GM06990 (cell line): ENCODE measurements at regions not wholly inside any gene's neighbourhood (a gene's known extent, or its start where the extent isn't known, plus 50 kb on each side); places are given as distances from the start of the nearest gene placed in this dataset.

Source experiments
- DNase-seq: peaks from one replicate; pipeline ENCODE4 v3.0.0-alpha.2; 2011; ENCODE audit not compliant: insufficient read length; ENCODE audit errors: extremely low read depth
- H3K27me3 ChIP-seq: replicated peaks from 2 replicates; pipeline ENCODE4 v1.6.0; 2011; ENCODE audit warnings: low read length; ENCODE audit not compliant: control insufficient read depth, insufficient read depth
- H3K36me3 ChIP-seq: 2 replicates; pipeline ENCODE4 v1.5.1; 2011; ENCODE audit warnings: low read length; ENCODE audit not compliant: control insufficient read depth, insufficient read depth
- H3K4me3 ChIP-seq: replicated peaks from 2 replicates; pipeline ENCODE4 v1.5.1; 2011; ENCODE audit warnings: low read depth, mild to moderate bottlenecking, control low read depth, low read length
- CTCF ChIP-seq: IDR thresholded peaks from 2 replicates; pipeline ENCODE4 v1.5.1; 2011; ENCODE audit warnings: low read length, control low read depth, mild to moderate bottlenecking, inconsistent platforms; ENCODE audit not compliant: insufficient read depth, poor library complexity, severe bottlenecking

- TF ChIP-seq CTCF = no peak
- H3K36me3 ChIP-seq = no peaks in the 10 kb centered on the region
- DNase-seq = no peak
- no peak overlapping the region for H3K4me3 ChIP-seq
- no peaks in the 10 kb centered on the region for H3K27me3 ChIP-seq
Observed at GRCh38 chr2:122886479-122887145, 1131.2 kb downstream of the TSN start.

GRCh38 chr2:122899614-122900013, 1125.5 kb upstream of the CNTNAP5 start:
- Histone ChIP-seq H3K36me3 (no peaks in the 10 kb centered on the region), H3K27me3 (no peaks in the 10 kb centered on the region), H3K4me3 (no peak overlapping the region)
- DNase-seq = no peak
- no peak for TF ChIP-seq CTCF

GRCh38 chr2:122905431-122905830, 1119.7 kb upstream of the CNTNAP5 start:
- no peak for DNase-seq
- no peak for TF ChIP-seq CTCF
- H3K27me3 ChIP-seq = no peaks in the 10 kb centered on the region
- no peaks in the 10 kb centered on the region for H3K36me3 ChIP-seq
- H3K4me3 ChIP-seq = no peak overlapping the region

- Histone ChIP-seq H3K4me3 (no peak overlapping the region), H3K36me3 (no peaks in the 10 kb centered on the region), H3K27me3 (no peaks in the 10 kb centered on the region)
- DNase-seq = no peak
- TF ChIP-seq CTCF = no peak
Observed at GRCh38 chr2:122908159-122908558, 1116.9 kb upstream of the CNTNAP5 start.

GRCh38 chr2:122927197-122927596, 1097.9 kb upstream of the CNTNAP5 start:
- Histone ChIP-seq H3K27me3 (no peaks in the 10 kb centered on the region), H3K4me3 (no peak overlapping the region), H3K36me3 (no peaks in the 10 kb centered on the region)
- no peak for TF ChIP-seq CTCF
- DNase-seq = no peak
